GM18907 (cell line): ENCODE measurements at regions not wholly inside any gene's neighbourhood (a gene's known extent, or its start where the extent isn't known, plus 50 kb on each side); places are given as distances from the start of the nearest gene placed in this dataset.
"Not testable (repeated sequence)": the region's sequence is repeated elsewhere in the genome, so short reads cannot be mapped to it uniquely, and the experiment has no call there.

Experiments
- ATAC-seq: cut with Tn5 transposase; IDR thresholded peaks from one replicate; pipeline ENCODE4 v1.9.1; 2021; ENCODE audit warnings: mild to moderate bottlenecking, moderate library complexity; ENCODE audit not compliant: unreplicated experiment

DNA sequence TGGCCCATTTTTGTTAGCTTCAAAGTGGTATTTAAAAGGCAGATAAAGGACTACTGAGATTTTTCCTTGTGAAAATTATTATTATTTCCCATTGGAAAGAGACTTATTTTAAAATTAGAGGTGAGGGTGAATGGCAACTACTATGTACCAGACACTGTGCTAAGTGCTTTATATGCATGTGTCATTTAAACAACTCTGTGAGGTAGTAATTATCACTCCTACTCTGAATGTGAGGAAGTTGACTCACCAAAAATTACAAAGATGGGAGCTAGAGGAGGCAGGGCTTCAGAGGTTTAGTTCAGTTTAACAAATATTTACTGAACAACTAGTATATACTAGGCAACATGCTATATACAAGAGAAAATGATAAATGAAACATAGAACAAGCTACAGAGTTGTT lies 78.2 kb downstream of the MSL3 start:
- ATAC-seq = no peak

DNA sequence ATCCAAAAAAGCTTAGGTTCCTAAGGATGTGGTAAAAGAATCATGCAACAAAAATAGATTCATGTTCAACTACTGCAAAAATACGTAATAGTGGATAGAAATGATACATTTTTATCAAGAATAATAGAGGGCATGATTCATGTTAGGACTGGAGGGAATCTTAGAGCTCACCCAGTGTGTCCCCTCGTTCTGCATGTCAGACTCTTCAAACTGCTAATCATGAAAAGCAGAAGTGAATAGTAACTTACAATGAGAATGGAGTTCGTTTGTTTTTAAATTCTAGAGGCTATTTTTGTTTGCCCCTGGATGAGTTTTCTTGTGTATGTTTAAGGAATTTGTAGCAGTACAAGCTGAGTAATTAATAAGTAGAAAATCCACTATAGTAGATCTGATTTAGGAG lies 79.4 kb downstream of the MSL3 start:
- no peak for ATAC-seq

DNA sequence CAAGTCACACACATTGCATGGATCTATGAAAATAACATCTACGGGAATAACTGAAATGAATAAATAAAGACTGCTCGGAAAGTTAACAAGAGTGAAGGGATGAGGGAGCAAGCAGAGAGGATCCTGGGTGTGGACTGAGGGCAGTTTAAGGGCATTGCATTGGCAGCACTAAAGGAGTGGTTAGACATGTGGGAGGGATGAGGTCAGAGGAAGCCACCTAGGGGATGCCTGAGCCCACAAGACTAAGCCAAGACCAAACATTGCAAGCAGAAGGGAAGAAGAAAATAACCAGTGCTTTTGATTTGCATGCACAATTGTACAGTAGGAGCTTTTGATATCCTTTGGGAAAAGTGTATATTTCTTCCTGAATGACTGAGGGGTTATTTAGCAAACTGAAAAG lies 106.1 kb downstream of the MSL3 start:
- ATAC-seq = peak; percentile 54

DNA sequence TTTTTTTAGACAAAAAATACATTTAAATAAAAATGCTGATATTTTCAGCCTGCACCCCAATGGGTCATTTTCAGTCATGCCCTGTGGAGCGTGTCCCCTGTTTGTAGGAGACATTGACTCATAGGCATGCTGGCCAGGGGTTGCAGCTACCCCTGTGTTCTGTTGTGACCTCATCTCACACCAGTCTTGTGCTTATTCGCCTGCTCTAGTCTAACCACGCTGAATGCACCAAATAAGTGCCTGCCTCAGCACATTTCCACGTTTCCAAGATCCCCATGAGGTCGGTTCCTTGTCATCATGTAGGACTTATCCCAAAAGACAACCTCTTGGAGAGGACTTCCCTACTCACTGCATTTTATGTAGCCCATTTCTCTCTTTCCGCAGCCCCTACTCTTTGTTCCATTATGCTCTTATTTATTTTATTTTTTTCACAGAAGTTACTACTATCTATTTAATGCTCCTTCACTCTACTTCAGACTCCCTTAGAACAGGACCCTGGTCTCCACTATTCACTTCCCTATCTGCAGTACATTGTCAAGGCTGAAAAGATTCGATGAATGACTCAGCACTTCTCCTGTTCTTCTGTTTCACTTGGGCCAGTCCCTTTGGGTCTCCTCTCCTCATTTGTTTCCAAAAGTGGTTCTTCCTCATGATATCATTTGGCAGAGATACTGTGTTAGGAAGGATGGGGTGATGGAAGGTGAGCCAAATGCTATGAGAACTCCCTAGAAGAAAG lies 109.7 kb downstream of the MSL3 start:
- ATAC-seq = no peak

DNA sequence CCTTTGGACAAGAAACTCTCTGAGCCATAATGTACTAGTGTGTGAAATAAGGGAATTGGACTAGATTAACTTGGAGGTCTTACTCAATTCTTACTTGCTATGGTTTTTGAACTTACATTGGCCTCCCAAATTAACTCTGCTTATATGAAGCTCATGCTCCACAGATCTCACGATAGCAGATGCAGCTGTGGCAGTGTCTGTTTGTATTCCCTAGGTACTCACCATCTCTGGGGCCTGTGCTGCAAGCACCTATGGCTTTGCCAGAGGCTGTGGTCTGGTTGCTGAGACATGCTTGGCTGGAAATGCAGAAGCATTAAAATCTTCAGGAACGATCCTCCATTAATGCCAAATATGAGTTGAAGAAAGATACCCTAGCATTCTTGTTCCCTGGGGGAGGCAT lies 112.8 kb downstream of the MSL3 start:
- ATAC-seq = no peak

DNA sequence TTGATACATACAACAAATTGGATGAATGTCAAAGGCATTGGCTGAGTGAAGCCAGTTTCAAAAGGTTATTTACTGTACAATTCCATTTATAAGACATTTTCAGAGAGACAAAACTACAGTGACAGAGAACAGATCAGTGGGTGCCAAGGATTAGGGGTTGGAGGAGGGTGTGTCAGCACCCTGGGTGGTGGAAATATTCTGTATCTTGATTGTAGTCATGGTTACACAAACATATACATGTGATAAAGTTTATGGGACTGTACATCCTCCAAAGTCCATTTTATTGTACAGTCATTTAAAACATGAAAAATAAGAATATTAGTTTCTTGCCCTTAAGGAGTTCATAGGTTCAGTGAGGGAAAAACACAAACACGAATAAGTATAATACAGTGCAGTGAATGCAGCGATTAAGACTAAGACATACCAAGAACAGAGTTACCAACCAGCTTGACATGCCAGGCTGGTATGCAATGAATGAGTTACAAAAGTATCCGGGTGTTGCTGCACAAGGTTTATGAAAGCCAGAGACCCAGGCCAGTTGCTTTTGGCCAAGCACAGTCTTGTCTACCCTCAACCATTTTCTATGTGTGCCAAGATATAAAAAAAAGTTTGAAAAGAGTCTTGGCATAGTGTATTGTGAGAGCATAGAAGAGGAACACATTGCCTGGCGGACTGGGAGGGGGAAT lies 123.6 kb downstream of the MSL3 start:
- no peak for ATAC-seq

DNA sequence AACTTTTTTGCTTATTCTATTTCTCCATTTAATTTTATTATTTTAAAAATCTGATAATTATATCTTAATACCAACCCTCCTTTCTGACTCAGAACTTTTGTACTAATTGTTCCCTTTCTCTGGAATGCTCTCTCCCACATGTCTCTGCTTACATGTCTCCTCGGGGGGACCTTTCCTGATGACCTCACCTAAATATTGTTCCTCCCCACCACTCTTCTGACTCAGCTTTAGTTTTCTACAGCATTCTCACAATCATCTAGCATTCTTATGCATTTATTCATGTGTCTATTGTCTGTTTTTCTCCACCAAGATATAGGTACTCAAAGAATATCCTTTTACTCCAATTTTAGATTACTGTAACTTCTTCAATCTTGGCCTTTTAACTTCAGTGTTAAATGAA lies 128.7 kb downstream of the MSL3 start:
- ATAC-seq = no peak

DNA sequence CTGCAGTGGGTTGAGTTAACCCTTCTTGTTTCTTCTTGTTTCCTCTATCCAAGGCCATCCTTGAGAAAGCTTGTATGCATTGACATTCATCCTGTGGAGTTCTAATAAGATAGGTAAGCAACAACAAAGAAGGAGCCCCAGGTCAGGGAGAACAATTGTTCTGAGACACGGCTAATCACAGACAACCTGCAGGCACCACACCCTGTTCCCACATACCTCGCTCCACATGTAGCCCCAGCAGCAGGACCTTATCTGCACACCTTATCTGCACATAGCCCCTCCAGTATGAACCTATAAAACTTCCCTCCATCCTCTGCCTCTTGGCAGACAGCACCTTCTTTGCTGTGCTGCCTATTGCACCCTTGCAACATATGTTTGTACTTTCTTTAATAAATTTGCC lies 129.1 kb downstream of the MSL3 start:
- ATAC-seq = no peak

DNA sequence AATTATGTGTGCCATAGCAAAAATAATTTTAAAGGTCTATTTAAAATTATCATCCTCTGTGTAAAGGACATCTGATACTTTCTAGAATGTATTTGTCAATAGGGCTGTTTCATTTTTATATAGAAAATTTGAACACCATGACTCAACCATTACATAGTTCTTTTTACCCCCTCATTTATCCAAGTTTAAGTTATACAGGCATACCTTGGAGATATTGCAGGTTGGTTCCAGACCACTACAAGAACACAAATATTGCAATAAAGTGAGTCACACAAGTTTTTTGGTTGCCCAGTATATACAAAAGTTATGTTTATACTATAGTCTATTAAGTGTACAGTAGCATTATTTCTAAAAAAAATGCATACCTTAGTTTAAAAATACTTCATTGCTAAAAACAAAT lies 130.4 kb downstream of the MSL3 start:
- ATAC-seq = no peak

DNA sequence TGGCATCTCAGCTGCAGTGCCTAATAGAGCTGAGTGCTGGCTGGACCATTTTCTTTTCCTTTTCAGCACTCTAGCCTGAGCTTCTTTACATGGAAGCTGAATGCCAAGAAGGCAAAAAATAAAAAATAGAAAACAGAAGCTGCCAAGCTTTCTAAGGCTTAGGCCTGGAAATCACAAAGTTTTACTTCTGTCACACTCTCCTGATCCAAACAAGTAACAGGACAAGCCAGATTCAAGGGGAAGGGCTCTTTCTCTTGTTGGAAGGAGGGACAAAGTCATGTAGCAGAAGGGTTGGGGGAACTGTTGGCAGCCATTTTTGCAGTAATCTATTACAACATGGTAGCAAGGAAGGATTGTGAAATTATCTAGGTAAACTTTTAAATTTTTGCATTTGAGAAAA lies 131.8 kb downstream of the MSL3 start:
- ATAC-seq = no peak

DNA sequence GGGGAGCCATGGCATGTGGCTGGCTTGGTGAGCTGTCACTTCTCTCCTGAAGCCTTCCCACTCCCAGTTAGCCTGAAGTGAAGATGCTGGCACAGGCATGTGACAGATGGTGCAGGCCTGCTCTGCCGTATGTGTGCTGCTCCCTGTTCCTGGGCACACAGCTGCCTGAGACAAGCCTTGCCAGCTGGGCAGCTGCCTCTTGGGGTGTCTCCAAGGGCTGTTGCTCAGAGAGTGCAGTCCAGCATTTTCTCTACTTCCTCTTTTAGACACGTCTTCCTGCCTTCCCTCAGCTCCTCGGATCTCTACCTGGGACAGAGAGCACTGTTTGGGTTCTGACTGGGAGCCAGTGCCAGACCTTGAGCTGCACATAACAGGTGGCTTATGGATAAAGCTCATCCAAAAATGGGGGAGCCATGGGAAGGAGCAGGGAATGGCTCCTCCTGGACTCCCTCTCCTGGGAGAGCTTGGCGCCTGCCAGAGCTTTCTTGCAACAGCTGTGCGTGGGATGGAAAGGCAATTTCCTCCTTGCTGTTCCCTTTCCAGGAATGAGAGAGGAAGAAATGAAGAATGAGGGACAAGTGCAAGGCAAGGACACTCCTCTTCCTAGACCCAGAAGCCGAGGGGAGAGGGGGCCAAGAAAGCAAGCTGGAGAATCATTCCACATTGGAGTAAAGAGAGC lies 132.9 kb downstream of the MSL3 start:
- no peak for ATAC-seq

DNA sequence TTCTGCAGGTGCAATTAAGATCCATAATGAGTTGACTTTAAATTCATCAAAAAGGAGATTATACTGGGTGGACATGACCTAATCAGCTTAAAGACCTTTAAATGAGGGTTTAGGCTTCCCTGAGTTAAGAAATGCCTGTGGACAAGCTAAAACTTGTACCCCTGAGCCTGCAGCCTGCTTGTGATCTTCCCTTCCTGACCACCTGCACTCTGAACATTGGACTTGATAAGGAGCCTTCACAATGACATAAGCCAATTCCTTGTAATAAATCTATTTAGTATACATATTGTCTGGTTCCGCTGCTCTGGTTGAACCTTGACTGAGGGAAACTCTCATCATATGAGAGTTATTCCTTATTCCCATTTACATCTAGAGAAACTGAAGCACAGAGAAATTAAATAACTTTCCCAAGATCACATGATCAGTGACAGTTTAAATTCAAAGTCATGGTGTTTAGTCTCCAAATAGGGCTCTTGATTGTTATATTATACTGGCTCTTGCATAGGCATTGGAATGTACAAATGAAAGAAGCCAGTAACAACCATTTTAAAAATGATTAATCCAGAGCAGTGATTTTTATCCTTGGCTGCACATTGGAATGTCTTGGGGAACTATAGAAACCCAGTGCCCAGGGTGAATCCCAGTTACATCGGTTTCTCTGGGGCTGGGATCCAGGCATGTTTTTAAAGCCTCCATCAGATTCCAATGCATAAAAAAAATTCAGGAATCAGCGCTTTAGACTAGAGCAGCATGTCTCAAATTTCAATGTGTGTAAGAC lies 136.1 kb downstream of the MSL3 start:
- ATAC-seq = no peak

DNA sequence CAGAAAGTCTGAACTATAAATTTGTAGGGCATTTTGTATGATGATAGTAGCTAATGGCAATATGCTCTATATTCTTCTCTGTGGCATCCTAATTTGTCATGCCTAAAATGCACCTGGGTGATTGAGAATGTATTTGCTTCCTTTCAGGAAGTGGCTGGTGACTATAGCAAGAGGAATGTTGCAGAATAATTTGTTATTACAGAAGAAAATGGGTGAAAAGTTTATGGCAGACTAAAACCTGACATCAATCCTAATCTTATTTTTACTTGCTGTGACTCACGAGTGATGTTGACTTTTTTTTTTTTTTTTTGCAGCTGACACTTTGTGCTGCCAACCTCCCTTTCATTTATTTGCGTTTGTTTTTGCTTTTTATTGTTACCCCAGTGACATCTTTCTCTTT lies 141.1 kb downstream of the MSL3 start:
- ATAC-seq = no peak

DNA sequence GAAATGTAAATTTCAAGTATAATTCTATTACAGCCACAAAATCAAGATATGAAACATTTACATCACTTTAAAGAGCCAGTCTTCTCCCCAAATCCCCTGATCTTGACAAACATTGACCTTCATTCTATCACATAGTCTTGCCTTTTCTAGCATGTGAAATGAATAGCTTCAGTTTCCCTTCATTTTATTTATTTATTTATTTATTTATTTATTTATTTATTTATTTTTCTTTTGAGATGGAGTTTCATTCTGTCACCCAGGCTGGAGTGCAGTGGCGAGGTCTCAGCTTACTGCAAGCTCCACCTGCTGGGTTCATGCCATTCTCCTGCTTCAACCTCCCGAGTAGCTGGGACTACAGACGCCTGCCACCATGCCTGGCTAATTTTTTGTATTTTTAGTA lies 147.9 kb downstream of the MSL3 start:
- ATAC-seq = not testable (repeated sequence)

DNA sequence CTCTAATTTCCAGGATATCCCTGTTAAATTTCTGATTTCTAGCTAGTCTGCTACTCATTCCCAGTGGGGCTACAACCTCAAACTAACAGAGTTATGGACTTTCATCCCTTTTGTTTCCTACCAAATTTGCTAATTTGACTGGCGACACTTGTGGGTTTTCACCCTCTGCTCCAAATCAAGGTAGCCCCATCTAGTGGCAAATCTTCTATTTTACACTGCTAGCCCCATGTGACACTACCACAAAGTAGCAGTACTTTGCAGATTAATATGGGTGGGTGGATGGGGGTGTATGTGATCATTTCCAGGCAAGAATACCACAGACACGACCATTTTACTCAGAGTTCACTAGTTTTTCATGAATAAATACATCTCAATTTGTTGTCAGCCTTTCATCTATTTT lies 150.3 kb downstream of the MSL3 start:
- peak; percentile 85 for ATAC-seq

DNA sequence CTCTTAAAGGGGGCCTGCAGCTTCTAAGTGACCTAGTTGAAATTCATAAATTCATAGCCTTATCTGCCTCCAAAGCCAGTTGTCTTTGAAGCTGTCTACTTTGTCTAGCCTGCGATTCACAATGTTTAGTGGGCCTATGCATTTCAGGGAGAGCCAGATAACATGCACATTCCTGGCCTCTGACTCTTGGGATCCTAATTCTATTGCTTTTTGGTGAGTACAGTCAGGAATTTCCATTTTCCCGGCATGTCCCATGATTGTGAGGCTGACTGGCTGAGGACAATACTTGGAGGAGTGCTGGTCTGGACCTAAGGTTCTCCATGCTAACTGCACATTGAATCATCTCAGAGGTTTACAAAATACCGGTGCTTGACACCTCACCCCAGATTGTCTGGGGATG lies 155.0 kb downstream of the MSL3 start:
- no peak for ATAC-seq

DNA sequence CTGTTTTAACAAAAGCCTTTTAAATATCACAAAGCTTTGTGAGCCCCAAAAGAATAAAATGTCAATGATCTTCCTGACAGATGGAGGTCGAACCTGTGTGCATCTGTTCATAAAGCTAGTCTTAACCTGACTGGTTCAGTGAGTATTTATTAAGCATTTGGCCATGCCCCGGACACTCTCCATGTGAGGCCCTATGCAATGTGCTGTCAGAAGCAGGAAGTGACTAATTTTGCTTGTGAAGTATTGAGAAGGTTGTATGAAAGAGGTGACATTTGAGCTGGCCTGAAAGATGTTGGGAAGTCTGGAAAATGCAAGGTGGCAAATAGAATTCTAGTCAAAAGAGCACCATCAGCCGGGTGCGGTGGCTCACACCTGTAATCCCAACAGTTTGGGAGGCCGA lies 171.4 kb downstream of the MSL3 start:
- ATAC-seq = no peak

DNA sequence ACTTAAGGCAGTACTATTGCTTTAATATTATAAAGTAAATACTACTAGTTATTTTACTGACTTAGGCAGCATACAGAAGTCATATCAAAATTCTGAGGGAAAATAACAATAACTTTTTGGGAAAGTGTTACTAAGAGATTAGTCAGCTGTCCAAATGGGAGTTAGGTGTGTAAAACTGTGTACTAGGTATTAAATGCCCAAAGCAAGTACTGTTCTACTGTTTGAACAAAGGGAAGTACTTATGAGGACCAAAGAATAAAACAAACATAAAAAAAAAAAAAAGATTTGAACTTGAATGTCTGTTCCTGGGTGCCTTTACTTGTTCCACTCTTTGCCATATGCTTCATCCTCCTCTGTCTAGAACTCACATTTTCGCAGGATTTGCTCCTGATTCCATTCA lies 174.4 kb downstream of the MSL3 start:
- no peak for ATAC-seq

DNA sequence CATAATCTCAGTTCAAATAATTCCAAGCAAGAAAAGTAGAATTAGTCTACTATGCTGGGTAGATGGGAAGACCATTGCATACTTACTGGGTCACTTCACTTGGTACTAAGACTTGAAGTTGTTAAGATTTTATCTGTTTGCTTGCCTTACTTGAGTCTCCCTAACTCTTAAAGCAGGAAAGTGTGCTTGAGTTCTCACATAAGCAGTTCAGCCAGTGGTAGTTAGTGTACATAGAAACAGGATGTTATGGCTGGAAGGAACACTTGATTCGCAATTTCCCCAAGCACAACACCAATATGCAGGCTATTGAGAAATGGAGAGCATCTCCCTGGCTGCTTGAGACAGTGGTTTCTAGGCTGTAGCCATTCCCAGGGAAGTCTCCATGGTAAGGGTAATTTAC lies 176.1 kb downstream of the MSL3 start:
- no peak for ATAC-seq

DNA sequence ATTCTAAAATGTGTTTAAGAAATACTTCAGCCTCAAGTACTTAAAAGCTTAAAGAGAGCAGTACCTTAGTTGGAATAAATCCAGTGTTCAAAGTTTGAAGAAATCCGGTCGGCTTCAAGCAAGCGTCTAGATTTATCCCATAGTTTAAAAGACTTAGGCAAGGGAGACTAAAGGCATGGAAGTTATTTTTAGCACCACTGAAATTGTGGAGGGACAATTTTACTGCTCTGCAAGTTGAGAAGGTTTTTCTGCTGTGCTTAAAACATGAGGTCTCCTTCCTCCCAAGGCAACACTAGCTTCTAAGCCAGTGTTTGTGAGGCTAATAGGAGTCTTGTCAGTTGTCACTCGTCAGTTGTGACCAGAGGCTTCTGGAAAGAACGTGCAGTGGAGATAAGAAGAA lies 183.5 kb downstream of the MSL3 start:
- ATAC-seq = no peak

DNA sequence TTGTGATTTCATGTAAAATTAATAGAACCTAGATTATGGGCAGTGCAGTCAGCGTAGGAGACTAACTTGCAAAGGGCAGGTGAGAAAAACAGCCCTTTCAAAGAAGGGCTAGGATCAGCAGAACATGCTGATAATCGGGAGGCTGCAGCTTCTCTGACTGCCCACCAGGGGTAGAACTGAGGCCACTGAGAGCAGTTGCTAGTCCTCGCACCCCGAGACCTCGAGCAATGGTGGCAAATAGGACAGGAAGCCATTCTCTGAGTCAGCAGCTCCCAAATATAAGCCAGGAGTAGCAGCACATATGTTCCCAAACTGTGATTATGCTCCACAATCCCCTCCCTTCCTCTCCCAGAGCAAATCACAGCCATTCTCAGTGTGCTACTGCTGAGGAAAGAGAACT lies 186.5 kb downstream of the MSL3 start:
- peak; percentile 55 for ATAC-seq

DNA sequence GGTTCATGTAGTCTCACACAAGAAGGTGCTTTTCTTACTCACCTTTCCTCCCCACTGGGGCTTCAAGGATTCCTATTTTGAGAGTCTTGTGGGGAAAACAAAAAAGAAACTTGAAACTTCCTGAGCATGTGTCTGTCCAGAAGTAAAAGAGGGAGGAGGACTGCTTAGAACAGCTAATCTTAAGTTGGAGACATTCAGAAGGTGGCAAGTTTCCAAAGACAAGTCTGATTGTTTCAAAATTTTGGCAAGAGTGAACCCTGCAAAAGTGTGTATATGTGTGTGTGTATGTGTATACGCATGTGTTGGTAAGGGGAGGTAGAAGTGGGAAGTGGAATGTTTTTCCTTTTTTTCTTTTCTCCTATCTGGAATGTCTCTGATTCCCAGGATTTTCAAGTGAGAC lies 189.0 kb upstream of the FRMPD4 start:
- ATAC-seq = no peak
